AG09309 (cell line): ENCODE measurements at regions not wholly inside any gene's neighbourhood (a gene's known extent, or its start where the extent isn't known, plus 50 kb on each side); places are given as distances from the start of the nearest gene placed in this dataset.
A peak's percentile ranks its signal among the peaks of the same experiment; 100 is the strongest.

Experiments used
- DNase-seq: peaks from one replicate; pipeline ENCODE4 v3.0.0-alpha.2; 2010; ENCODE audit warnings: low read depth
- H3K4me3 ChIP-seq: 2 replicates; pipeline ENCODE4 v1.5.1; 2011; ENCODE audit warnings: mild to moderate bottlenecking, low read depth, low read length, moderate library complexity; ENCODE audit not compliant: control insufficient read depth
- CTCF ChIP-seq: IDR thresholded peaks from 2 replicates; pipeline ENCODE4 v1.5.1; 2011; ENCODE audit warnings: mild to moderate bottlenecking, low read depth, low read length, inconsistent platforms; ENCODE audit not compliant: insufficient read depth, control insufficient read depth; ENCODE audit errors: missing control alignments

GRCh38 chr9:99445371-99445891 is 223.3 kb downstream of the SEC61B start:
- peak; percentile 80 for DNase-seq
- TF ChIP-seq CTCF = no peak
- H3K4me3 ChIP-seq = no peak overlapping the region

GRCh38 chr9:99445920-99446319 is 223.8 kb downstream of the SEC61B start:
- H3K4me3 ChIP-seq = no peak overlapping the region
- no peak for DNase-seq
- TF ChIP-seq CTCF = no peak

- DNase-seq = no peak
- TF ChIP-seq CTCF = no peak
- H3K4me3 ChIP-seq = no peak overlapping the region
Measured at GRCh38 chr9:99447951-99448350, 225.9 kb downstream of the SEC61B start.

- no peak overlapping the region for H3K4me3 ChIP-seq
- no peak for TF ChIP-seq CTCF
- no peak for DNase-seq
Measured at GRCh38 chr9:99449726-99450125, 227.6 kb downstream of the SEC61B start.

GRCh38 chr9:99451112-99451606 is 229.1 kb downstream of the SEC61B start:
- DNase-seq = no peak
- H3K4me3 ChIP-seq = no peak overlapping the region
- no peak for TF ChIP-seq CTCF

GRCh38 chr9:99457406-99457805 is 235.3 kb downstream of the SEC61B start:
- DNase-seq = no peak
- no peak overlapping the region for H3K4me3 ChIP-seq
- TF ChIP-seq CTCF = no peak

GRCh38 chr9:99457981-99458380 is 235.9 kb downstream of the SEC61B start:
- H3K4me3 ChIP-seq = no peak overlapping the region
- TF ChIP-seq CTCF = no peak
- DNase-seq = no peak
